H9 (cell line): ENCODE measurements at regions not wholly inside any gene's neighbourhood (a gene's known extent, or its start where the extent isn't known, plus 50 kb on each side); places are given as distances from the start of the nearest gene placed in this dataset.

Experiments used
- DNase-seq: peaks from one replicate; pipeline ENCODE4 v3.0.0-alpha.2; 2017
- H2AFZ ChIP-seq: one replicate; pipeline ENCODE4 v1.6.1; 2013; ENCODE audit warnings: mild to moderate bottlenecking, low read length, control low read depth, moderate library complexity
- H2AK5ac ChIP-seq: 2 replicates; pipeline ENCODE4 v1.6.1; 2013; ENCODE audit warnings: low read length, control low read depth, mixed read lengths; ENCODE audit not compliant: insufficient read length
- H2BK120ac ChIP-seq: one replicate; pipeline ENCODE4 v1.6.1; 2013; ENCODE audit warnings: low read depth, mild to moderate bottlenecking, low read length, control low read depth, inconsistent platforms; ENCODE audit not compliant: poor library complexity, severe bottlenecking
- H2BK12ac ChIP-seq: 2 replicates; pipeline ENCODE4 v1.6.1; 2013; ENCODE audit warnings: low read length, control low read depth, mixed read lengths, low read depth; ENCODE audit not compliant: insufficient read length
- H2BK15ac ChIP-seq: 2 replicates; pipeline ENCODE4 v1.6.1; 2013; ENCODE audit warnings: low read depth, low read length, control low read depth
- H2BK20ac ChIP-seq: one replicate; pipeline ENCODE4 v1.6.1; 2013; ENCODE audit warnings: low read depth, mild to moderate bottlenecking, low read length, control low read depth, inconsistent platforms; ENCODE audit not compliant: poor library complexity, severe bottlenecking
- H2BK5ac ChIP-seq: 2 replicates; pipeline ENCODE4 v1.6.1; 2013; ENCODE audit warnings: low read length, control low read depth, mixed read lengths; ENCODE audit not compliant: insufficient read length
- H3K14ac ChIP-seq: 2 replicates; pipeline ENCODE4 v1.6.1; 2013; ENCODE audit warnings: low read length, control low read depth; ENCODE audit not compliant: insufficient read depth
- H3K18ac ChIP-seq: 2 replicates; pipeline ENCODE4 v1.6.1; 2013; ENCODE audit warnings: low read depth, mild to moderate bottlenecking, mixed read lengths, low read length, control low read depth; ENCODE audit not compliant: insufficient read length
- H3K23ac ChIP-seq: 2 replicates; pipeline ENCODE4 v1.6.1; 2013; ENCODE audit warnings: low read length, control low read depth, mixed read lengths, low read depth; ENCODE audit not compliant: insufficient read length
- H3K23me2 ChIP-seq: 2 replicates; pipeline ENCODE4 v1.6.1; 2013; ENCODE audit warnings: low read depth, mild to moderate bottlenecking, mixed read lengths, low read length, control low read depth; ENCODE audit not compliant: insufficient read length, poor library complexity, severe bottlenecking
- H3K27ac ChIP-seq: 2 replicates; pipeline ENCODE4 v1.5.1; 2013; ENCODE audit warnings: low read length, control low read depth, mixed read lengths, low read depth; ENCODE audit not compliant: insufficient read length
- H3K27me3 ChIP-seq: 2 replicates; pipeline ENCODE4 v1.6.1; 2013; ENCODE audit warnings: low read length, control low read depth, inconsistent platforms; ENCODE audit not compliant: insufficient read depth
- H3K4ac ChIP-seq: 2 replicates; pipeline ENCODE4 v1.6.1; 2013; ENCODE audit warnings: low read depth, mild to moderate bottlenecking, control low read depth, inconsistent platforms, low read length, moderate library complexity
- H3K4me1 ChIP-seq: 2 replicates; pipeline ENCODE4 v1.6.1; 2013; ENCODE audit warnings: low read length, control low read depth, inconsistent platforms; ENCODE audit not compliant: insufficient read depth
- H3K4me2 ChIP-seq: 2 replicates; pipeline ENCODE4 v1.6.1; 2013; ENCODE audit warnings: low read length, control low read depth, mixed read lengths; ENCODE audit not compliant: insufficient read length, insufficient read depth
- H3K56ac ChIP-seq: 2 replicates; pipeline ENCODE4 v1.6.1; 2013; ENCODE audit warnings: low read depth, mild to moderate bottlenecking, mixed read lengths, low read length, control low read depth; ENCODE audit not compliant: insufficient read length
- H3K79me1 ChIP-seq: 2 replicates; pipeline ENCODE4 v1.6.1; 2013; ENCODE audit warnings: low read depth, mild to moderate bottlenecking, moderate library complexity, low read length, control low read depth, inconsistent platforms; ENCODE audit not compliant: insufficient read depth, poor library complexity, severe bottlenecking
- H3K79me2 ChIP-seq: 2 replicates; pipeline ENCODE4 v1.6.1; 2013; ENCODE audit warnings: low read length, control low read depth, inconsistent platforms; ENCODE audit not compliant: insufficient read depth
- H3K9ac ChIP-seq: 2 replicates; pipeline ENCODE4 v1.6.1; 2013; ENCODE audit warnings: low read length, control low read depth, mixed read lengths; ENCODE audit not compliant: insufficient read length; ENCODE audit errors: extremely low read depth
- H3K9me3 ChIP-seq: one replicate; pipeline ENCODE4 v1.6.1; 2013; ENCODE audit warnings: low read depth, low read length, inconsistent platforms; ENCODE audit not compliant: control insufficient read depth
- H3T11ph ChIP-seq: one replicate; pipeline ENCODE4 v1.6.1; 2013; ENCODE audit warnings: mild to moderate bottlenecking, low read length, control low read depth, inconsistent platforms
- H4K20me1 ChIP-seq: one replicate; pipeline ENCODE4 v1.6.1; 2013; ENCODE audit not compliant: control insufficient read depth, insufficient read length, insufficient read depth
- H4K5ac ChIP-seq: 2 replicates; pipeline ENCODE4 v1.6.1; 2013; ENCODE audit warnings: low read depth, mild to moderate bottlenecking, mixed read lengths, low read length, control low read depth; ENCODE audit not compliant: insufficient read length
- H4K8ac ChIP-seq: replicated peaks from 2 replicates; pipeline ENCODE4 v1.6.1; 2013; ENCODE audit warnings: low read length, control low read depth, mixed read lengths, low read depth; ENCODE audit not compliant: insufficient read length
- H4K91ac ChIP-seq: 2 replicates; pipeline ENCODE4 v1.6.1; 2013; ENCODE audit warnings: low read depth, mild to moderate bottlenecking, moderate library complexity, mixed read lengths, low read length, control low read depth; ENCODE audit not compliant: insufficient read length
- H3K27ac Mint-ChIP-seq, 3 experiments: 2 replicates in 2 of 3; 3 replicates in 1 of 3; pipeline ENCODE4 v1.8.0; 2020 to 2021; ENCODE audit warnings: mixed read lengths in 3 of 3, mild to moderate bottlenecking in 1 of 3, moderate library complexity in 1 of 3
- H3K27me3 Mint-ChIP-seq: 2 replicates; pipeline ENCODE4 v1.8.0; 2021; ENCODE audit warnings: low read depth, mild to moderate bottlenecking, moderate library complexity, mixed read lengths
- H3K36me3 Mint-ChIP-seq, 3 experiments: 2 replicates in 2 of 3; 3 replicates in 1 of 3; pipeline ENCODE4 v1.8.0; 2020 to 2021; ENCODE audit warnings: low read depth in 3 of 3, mixed read lengths in 3 of 3; ENCODE audit not compliant: insufficient read depth in 1 of 3
- H3K4me1 Mint-ChIP-seq, 2 experiments: 2 replicates each; pipeline ENCODE4 v1.8.0; 2020; ENCODE audit warnings: mixed read lengths in 2 of 2
- H3K4me3 Mint-ChIP-seq, 2 experiments: 2 replicates in 1 of 2; 3 replicates in 1 of 2; pipeline ENCODE4 v1.8.0; 2020 to 2021; ENCODE audit warnings: mild to moderate bottlenecking in 2 of 2, mixed read lengths in 2 of 2, moderate library complexity in 1 of 2
- H3K9me3 Mint-ChIP-seq, 2 experiments: 2 replicates in 1 of 2; 3 replicates in 1 of 2; pipeline ENCODE4 v1.8.0; 2020; ENCODE audit warnings: mild to moderate bottlenecking in 2 of 2, mixed read lengths in 2 of 2, moderate library complexity in 1 of 2
- WGBS: extraction: QIAGEN DNeasy Blood & Tissue Kit; methylation state at CpG from one replicate; pipeline ENCODE4 v1.1.7; 2013; ENCODE audit warnings: missing lambda C conversion rate, low lambda C conversion rate, mixed read lengths; ENCODE audit not compliant: insufficient read length; ENCODE audit errors: extremely low coverage; 5-methylcytosine and 5-hydroxymethylcytosine counted together
- TF ChIP-seq, protein P1 (sequence below): fragments of 200-600 bp; sonication (generic); conservative IDR thresholded peaks from 3 replicates; pipeline ENCODE4 v1.8.0; 2021; ENCODE audit warnings: antibody characterized with exemption, mild to moderate bottlenecking

DNA sequence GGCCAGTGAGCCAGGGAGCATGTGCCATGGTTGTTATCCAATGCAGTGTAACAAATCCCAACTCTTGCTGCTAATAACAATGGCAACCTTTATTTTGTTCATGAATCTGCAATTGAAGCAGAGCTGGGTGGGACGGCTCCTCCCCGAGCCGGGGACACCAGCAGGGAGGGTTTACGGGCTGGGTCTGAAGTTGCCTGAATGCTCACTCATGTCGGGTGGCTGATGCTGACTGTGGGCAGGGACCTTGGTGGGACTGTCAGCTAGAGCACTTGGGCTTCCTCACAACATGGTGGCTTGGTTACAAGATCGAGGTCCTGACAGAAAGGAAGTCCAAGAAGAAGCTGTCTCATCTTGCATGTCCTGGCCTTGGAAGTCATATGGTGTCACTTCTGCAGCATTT, 264.5 kb downstream of the NDUFA10 start:
- no peaks in the 10 kb centered on the region; a peak in 1 of 7 replicates for H3K36me3 Mint-ChIP-seq
- Histone ChIP-seq H3K27ac (no peak overlapping the region), H4K91ac (no peak overlapping the region), H3K79me1 (no peaks in the 10 kb centered on the region), H3K4me1 (no peaks in the 10 kb centered on the region), H3T11ph (no peak overlapping the region), H2AK5ac (no peak overlapping the region), H3K79me2 (no peaks in the 10 kb centered on the region), H2BK12ac (no peak overlapping the region), H3K27me3 (no peaks in the 10 kb centered on the region), H4K20me1 (no peaks in the 10 kb centered on the region), H3K4ac (no peak overlapping the region), H4K8ac (no peak overlapping the region), H3K23ac (no peak overlapping the region), H3K9ac (no peak overlapping the region), H2BK120ac (no peak overlapping the region), H3K9me3 (no peaks in the 10 kb centered on the region), H2AFZ (no peak overlapping the region), H3K56ac (no peak overlapping the region), H3K14ac (no peak overlapping the region), H2BK15ac (no peak overlapping the region), H2BK20ac (no peak overlapping the region), H2BK5ac (no peak overlapping the region), H3K4me2 (no peak overlapping the region), H3K23me2 (no peaks in the 10 kb centered on the region), H4K5ac (no peak overlapping the region), H3K18ac (no peak overlapping the region)
- H3K4me3 Mint-ChIP-seq = no peak overlapping the region
- H3K4me1 Mint-ChIP-seq = peaks cover 9 to 10% of the 10 kb centered on the region in 2 experiments
- no CpG with 5 or more reads among the region's 6 CpGs for WGBS
- peaks cover 0 to 5% of the 10 kb centered on the region in 2 experiments; a peak in 2 of 5 replicates for H3K9me3 Mint-ChIP-seq
- no peak for DNase-seq
- peaks cover 14% of the 10 kb centered on the region for H3K27me3 Mint-ChIP-seq
- TF ChIP-seq, protein P1, sequence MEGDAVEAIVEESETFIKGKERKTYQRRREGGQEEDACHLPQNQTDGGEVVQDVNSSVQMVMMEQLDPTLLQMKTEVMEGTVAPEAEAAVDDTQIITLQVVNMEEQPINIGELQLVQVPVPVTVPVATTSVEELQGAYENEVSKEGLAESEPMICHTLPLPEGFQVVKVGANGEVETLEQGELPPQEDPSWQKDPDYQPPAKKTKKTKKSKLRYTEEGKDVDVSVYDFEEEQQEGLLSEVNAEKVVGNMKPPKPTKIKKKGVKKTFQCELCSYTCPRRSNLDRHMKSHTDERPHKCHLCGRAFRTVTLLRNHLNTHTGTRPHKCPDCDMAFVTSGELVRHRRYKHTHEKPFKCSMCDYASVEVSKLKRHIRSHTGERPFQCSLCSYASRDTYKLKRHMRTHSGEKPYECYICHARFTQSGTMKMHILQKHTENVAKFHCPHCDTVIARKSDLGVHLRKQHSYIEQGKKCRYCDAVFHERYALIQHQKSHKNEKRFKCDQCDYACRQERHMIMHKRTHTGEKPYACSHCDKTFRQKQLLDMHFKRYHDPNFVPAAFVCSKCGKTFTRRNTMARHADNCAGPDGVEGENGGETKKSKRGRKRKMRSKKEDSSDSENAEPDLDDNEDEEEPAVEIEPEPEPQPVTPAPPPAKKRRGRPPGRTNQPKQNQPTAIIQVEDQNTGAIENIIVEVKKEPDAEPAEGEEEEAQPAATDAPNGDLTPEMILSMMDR = no peak
- H3K27ac Mint-ChIP-seq = no peak overlapping the region; a peak in 1 of 7 replicates
